ENCODE measurements at regions not wholly inside any gene's neighbourhood (a gene's known extent, or its start where the extent isn't known, plus 50 kb on each side); places are given as distances from the start of the nearest gene placed in this dataset.
A peak's percentile ranks its signal among the peaks of the same experiment; 100 is the strongest.

- no peak for DNase-seq
- Mint-ChIP-seq H3K27ac (no peak overlapping the region), H3K36me3 (ENCODE audit: low read depth) (peaks cover 9% of the 10 kb centered on the region), H3K27me3 (ENCODE audit: low read depth, poor library complexity) (peaks cover 2% of the 10 kb centered on the region), H3K4me3 (no peak overlapping the region), H3K9me3 (peaks cover 24% of the 10 kb centered on the region), H3K4me1 (peaks cover 43% of the 10 kb centered on the region)
- no peak for TF ChIP-seq CTCF (IDR thresholded peaks at IDR 0.05)
These were observed 118.6 kb downstream of the FOXB1 start for GRCh38 chr15:60122691-60123090.

GRCh38 chr15:60124460-60125070, 120.5 kb downstream of the FOXB1 start:
- Mint-ChIP-seq H3K4me3 (no peak overlapping the region), H3K4me1 (peaks cover 48% of the 10 kb centered on the region), H3K9me3 (peaks cover 11% of the 10 kb centered on the region), H3K36me3 (ENCODE audit: low read depth) (peaks cover 7% of the 10 kb centered on the region), H3K27ac (no peak overlapping the region), H3K27me3 (ENCODE audit: low read depth, poor library complexity) (peaks cover 11% of the 10 kb centered on the region)
- no peak for TF ChIP-seq CTCF (IDR thresholded peaks at IDR 0.05)
- no peak for DNase-seq

GRCh38 chr15:60125334-60125733, 121.2 kb downstream of the FOXB1 start:
- Mint-ChIP-seq H3K36me3 (ENCODE audit: low read depth) (peaks cover 5% of the 10 kb centered on the region), H3K4me3 (no peak overlapping the region), H3K9me3 (peaks cover 6% of the 10 kb centered on the region), H3K27ac (peak overlapping the region; percentile 50), H3K27me3 (ENCODE audit: low read depth, poor library complexity) (peaks cover 11% of the 10 kb centered on the region), H3K4me1 (peaks cover 47% of the 10 kb centered on the region)
- no peak for DNase-seq
- no peak for TF ChIP-seq CTCF (IDR thresholded peaks at IDR 0.05)

GRCh38 chr15:60126200-60126599, 122.1 kb downstream of the FOXB1 start:
- no peak overlapping the region for H3K4me3 Mint-ChIP-seq
- H3K9me3 Mint-ChIP-seq, result no peaks in the 10 kb centered on the region
- TF ChIP-seq CTCF (IDR thresholded peaks at IDR 0.05), result no peak
- H3K27me3 Mint-ChIP-seq (ENCODE audit: low read depth, poor library complexity), result peaks cover 11% of the 10 kb centered on the region
- H3K27ac Mint-ChIP-seq, result no peak overlapping the region
- DNase-seq, result no peak
- no peaks in the 10 kb centered on the region for H3K36me3 Mint-ChIP-seq (ENCODE audit: low read depth)
- peaks cover 56% of the 10 kb centered on the region for H3K4me1 Mint-ChIP-seq

GRCh38 chr15:60126661-60127060, 122.5 kb downstream of the FOXB1 start:
- no peak for TF ChIP-seq CTCF (IDR thresholded peaks at IDR 0.05)
- peak overlapping the region; percentile 1 for H3K4me3 Mint-ChIP-seq
- peaks cover 56% of the 10 kb centered on the region for H3K4me1 Mint-ChIP-seq
- H3K27ac Mint-ChIP-seq, result no peak overlapping the region
- DNase-seq, result no peak
- peaks cover 11% of the 10 kb centered on the region for H3K27me3 Mint-ChIP-seq (ENCODE audit: low read depth, poor library complexity)
- H3K9me3 Mint-ChIP-seq, result no peaks in the 10 kb centered on the region
- no peaks in the 10 kb centered on the region for H3K36me3 Mint-ChIP-seq (ENCODE audit: low read depth)

- no peaks in the 10 kb centered on the region for H3K9me3 Mint-ChIP-seq
- no peak for DNase-seq
- no peaks in the 10 kb centered on the region for H3K36me3 Mint-ChIP-seq (ENCODE audit: low read depth)
- no peak overlapping the region for H3K27ac Mint-ChIP-seq
- TF ChIP-seq CTCF (IDR thresholded peaks at IDR 0.05), result no peak
- H3K4me3 Mint-ChIP-seq, result peak overlapping the region; percentile 79
- peaks cover 56% of the 10 kb centered on the region for H3K4me1 Mint-ChIP-seq
- peaks cover 22% of the 10 kb centered on the region for H3K27me3 Mint-ChIP-seq (ENCODE audit: low read depth, poor library complexity)
These were observed 123.9 kb downstream of the FOXB1 start for GRCh38 chr15:60128000-60128376.
